Epithelial cell of proximal tubule (primary cell): ENCODE measurements at regions not wholly inside any gene's neighbourhood (a gene's known extent, or its start where the extent isn't known, plus 50 kb on each side); places are given as distances from the start of the nearest gene placed in this dataset.

Experiments used
- DNase-seq: peaks from one replicate; pipeline ENCODE4 v3.0.0-alpha.2; 2011; ENCODE audit warnings: low read depth
- H3K4me3 ChIP-seq: 2 replicates; pipeline ENCODE4 v1.5.1; 2011; ENCODE audit warnings: low read depth, mild to moderate bottlenecking, low read length
- CTCF ChIP-seq: conservative IDR thresholded peaks from 2 replicates; pipeline ENCODE4 v1.5.1; 2012; ENCODE audit warnings: low read depth, mild to moderate bottlenecking, low read length

- TF ChIP-seq CTCF, result no peak
- DNase-seq, result no peak
- no peak overlapping the region for H3K4me3 ChIP-seq
Measured at GRCh38 chr7:13633857-13634256, 355.6 kb downstream of the ETV1 start.

- DNase-seq, result no peak
Measured at GRCh38 chr7:13639396-13639795, 350.1 kb downstream of the ETV1 start.

GRCh38 chr7:13641714-13642113 lies 347.8 kb downstream of the ETV1 start:
- no peak for TF ChIP-seq CTCF
- no peak for DNase-seq

More at GRCh38 chr7:13639396-13639795, 350.1 kb downstream of the ETV1 start:
- no peak overlapping the region for H3K4me3 ChIP-seq
- no peak for TF ChIP-seq CTCF

GRCh38 chr7:13651167-13651566 lies 338.3 kb downstream of the ETV1 start:
- TF ChIP-seq CTCF, result no peak
- H3K4me3 ChIP-seq, result no peak overlapping the region
- DNase-seq, result no peak

More at GRCh38 chr7:13641714-13642113, 347.8 kb downstream of the ETV1 start:
- no peak overlapping the region for H3K4me3 ChIP-seq

GRCh38 chr7:13656330-13656729 lies 333.1 kb downstream of the ETV1 start:
- no peak for TF ChIP-seq CTCF
- no peak for DNase-seq
- H3K4me3 ChIP-seq, result no peak overlapping the region

- no peak for DNase-seq
- no peak overlapping the region for H3K4me3 ChIP-seq
- TF ChIP-seq CTCF, result no peak
Measured at GRCh38 chr7:13673290-13673689, 316.2 kb downstream of the ETV1 start.

GRCh38 chr7:13682626-13683025 lies 306.8 kb downstream of the ETV1 start:
- DNase-seq, result no peak
- no peak overlapping the region for H3K4me3 ChIP-seq
- TF ChIP-seq CTCF, result no peak
